ENCODE measurements at regions not wholly inside any gene's neighbourhood (a gene's known extent, or its start where the extent isn't known, plus 50 kb on each side); places are given as distances from the start of the nearest gene placed in this dataset.

- no peak for DNase-seq
Measured at GRCh38 chr14:104524726-104525125, 54.8 kb upstream of the C14orf180 start.

GRCh38 chr14:104526723-104527645, 52.6 kb upstream of the C14orf180 start:
- DNase-seq, result no peak

- DNase-seq, result no peak
Measured at GRCh38 chr14:104527857-104528459, 51.6 kb upstream of the C14orf180 start.

- DNase-seq, result no peak
Measured at GRCh38 chr14:104528496-104528895, 51.1 kb upstream of the C14orf180 start.
